ENCODE measurements at regions not wholly inside any gene's neighbourhood (a gene's known extent, or its start where the extent isn't known, plus 50 kb on each side); places are given as distances from the start of the nearest gene placed in this dataset.

GRCh38 chr2:221883976-221884375 is 311.9 kb upstream of the EPHA4 start:
- Histone ChIP-seq H3K4me1 (ENCODE audit: control insufficient read depth, insufficient read depth, low read length) (no peaks in the 10 kb centered on the region), H3K79me1 (ENCODE audit: low read depth in 1 of 2, low read length in 2 of 2) (no peaks in the 10 kb centered on the region), H2BK15ac (ENCODE audit: low read depth, low read length) (no peak overlapping the region), H3K9ac (ENCODE audit: low read depth, low read length) (no peak overlapping the region), H3K4me2 (ENCODE audit: low read depth, low read length) (no peak overlapping the region), H4K20me1 (ENCODE audit: insufficient read depth, low read length) (no peaks in the 10 kb centered on the region), H3K56ac (ENCODE audit: extremely low read depth, insufficient read depth, low read length) (no peak overlapping the region), H3K27ac (ENCODE audit: insufficient read depth, low read length) (no peak overlapping the region), H3K23ac (ENCODE audit: low read depth, low read length) (no peak overlapping the region), H4K5ac (ENCODE audit: low read depth, low read length) (no peak overlapping the region), H3K36me3 (ENCODE audit: control insufficient read depth, insufficient read depth, low read length) (no peaks in the 10 kb centered on the region), H2BK5ac (ENCODE audit: low read depth, low read length, poor library complexity, severe bottlenecking) (no peak overlapping the region), H3K14ac (replicated peaks; ENCODE audit: low read depth, low read length) (no peak overlapping the region), H3K18ac (ENCODE audit: low read depth, low read length) (no peak overlapping the region), H3K4ac (ENCODE audit: low read depth, low read length) (no peak overlapping the region), H2BK120ac (ENCODE audit: low read depth, low read length) (no peak overlapping the region), H3K9me3 (ENCODE audit: control insufficient read depth, insufficient read depth, low read length) (no peaks in the 10 kb centered on the region), H2BK20ac (ENCODE audit: low read depth, low read length) (no peak overlapping the region), H3K4me3 (ENCODE audit: insufficient read depth, low read depth, low read length) (no peak overlapping the region), H4K91ac (ENCODE audit: insufficient read depth, low read depth, low read length) (no peak overlapping the region), H2AK9ac (replicated peaks; ENCODE audit: low read depth, low read length, poor library complexity) (no peak overlapping the region), H3K9me1 (ENCODE audit: insufficient read depth, low read length) (no peaks in the 10 kb centered on the region), H3K27me3 (ENCODE audit: control insufficient read depth, insufficient read depth, low read length) (no peaks in the 10 kb centered on the region), H2AK5ac (ENCODE audit: low read depth, low read length) (no peak overlapping the region), H4K8ac (ENCODE audit: low read depth in 2 of 2, low read length in 2 of 2) (no peak overlapping the region), H2AFZ (replicated peaks; ENCODE audit: low read length, poor library complexity) (no peak overlapping the region)
- no TSS peak for BruUV-seq (replicated peaks)
- TF ChIP-seq RAD21 (IDR thresholded peaks at IDR 0.05; ENCODE audit: low read length): no peak
- TF ChIP-seq POLR2A (IDR thresholded peaks at IDR 0.05; ENCODE audit: low read depth, low read length): no peak
- TF ChIP-seq RFX5 (IDR thresholded peaks at IDR 0.05; ENCODE audit: low read depth, low read length): no peak
- TF ChIP-seq, protein P1, sequence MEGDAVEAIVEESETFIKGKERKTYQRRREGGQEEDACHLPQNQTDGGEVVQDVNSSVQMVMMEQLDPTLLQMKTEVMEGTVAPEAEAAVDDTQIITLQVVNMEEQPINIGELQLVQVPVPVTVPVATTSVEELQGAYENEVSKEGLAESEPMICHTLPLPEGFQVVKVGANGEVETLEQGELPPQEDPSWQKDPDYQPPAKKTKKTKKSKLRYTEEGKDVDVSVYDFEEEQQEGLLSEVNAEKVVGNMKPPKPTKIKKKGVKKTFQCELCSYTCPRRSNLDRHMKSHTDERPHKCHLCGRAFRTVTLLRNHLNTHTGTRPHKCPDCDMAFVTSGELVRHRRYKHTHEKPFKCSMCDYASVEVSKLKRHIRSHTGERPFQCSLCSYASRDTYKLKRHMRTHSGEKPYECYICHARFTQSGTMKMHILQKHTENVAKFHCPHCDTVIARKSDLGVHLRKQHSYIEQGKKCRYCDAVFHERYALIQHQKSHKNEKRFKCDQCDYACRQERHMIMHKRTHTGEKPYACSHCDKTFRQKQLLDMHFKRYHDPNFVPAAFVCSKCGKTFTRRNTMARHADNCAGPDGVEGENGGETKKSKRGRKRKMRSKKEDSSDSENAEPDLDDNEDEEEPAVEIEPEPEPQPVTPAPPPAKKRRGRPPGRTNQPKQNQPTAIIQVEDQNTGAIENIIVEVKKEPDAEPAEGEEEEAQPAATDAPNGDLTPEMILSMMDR (conservative IDR thresholded peaks at IDR 0.05; ENCODE audit: low read depth, low read length): no peak
- TF ChIP-seq USF2 (IDR thresholded peaks at IDR 0.05; ENCODE audit: low read depth, low read length): no peak
- no peak for TF ChIP-seq NFE2L2 (IDR thresholded peaks at IDR 0.05; ENCODE audit: low read depth, low read length)
- no peak for TF ChIP-seq BHLHE40 (IDR thresholded peaks at IDR 0.05; ENCODE audit: low read depth, low read length)
- TF ChIP-seq CHD1 (IDR thresholded peaks at IDR 0.05; ENCODE audit: low read depth, low read length): no peak
- no peak for TF ChIP-seq RCOR1 (IDR thresholded peaks at IDR 0.05; ENCODE audit: insufficient replicate concordance, low read length)
- intact Hi-C loops (cut with micrococcal nuclease): no loop called here
- no peak for ATAC-seq (ENCODE audit: low read depth)
- in situ Hi-C loops (cut with MboI; ENCODE audit: low sequenced_read_pairs): no loop called here
- DNase-seq: no peak
- ChIA-PET CTCF (no interaction called here), POLR2A (ENCODE audit: unreplicated experiment) (no interaction called here)
- dilution Hi-C loops (cut with HindIII; ENCODE audit: low sequenced_read_pairs, unreplicated experiment): no loop called here
- no CpG with 5 or more reads among the region's 4 CpGs for WGBS, 2 experiments (ENCODE audit: extremely low coverage in 2 of 2, insufficient read length in 1 of 2)
